ENCODE measurements at regions not wholly inside any gene's neighbourhood (a gene's known extent, or its start where the extent isn't known, plus 50 kb on each side); places are given as distances from the start of the nearest gene placed in this dataset.
A peak's percentile ranks its signal among the peaks of the same experiment; 100 is the strongest.

DNA sequence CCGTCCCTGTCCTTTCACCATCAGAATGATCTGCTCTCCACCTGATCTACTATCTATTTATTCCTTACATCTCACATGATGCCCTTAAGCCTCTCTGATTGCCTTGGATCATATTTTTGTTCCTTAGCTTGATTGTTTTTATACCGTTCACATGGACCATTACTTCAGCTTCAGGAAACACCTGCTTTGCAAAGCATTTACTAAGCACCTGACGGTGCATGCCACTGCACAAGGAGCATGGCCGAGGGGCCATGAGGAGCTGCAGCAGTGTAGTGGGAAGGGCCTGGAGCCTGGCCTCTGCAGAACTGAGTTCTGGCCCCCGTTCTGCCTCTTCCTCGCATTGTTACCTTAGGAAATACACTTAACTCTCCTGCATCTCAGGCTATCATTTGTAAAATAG, 124.1 kb upstream of the NDUFV2 start:
- POLR2A ChIA-PET = no interaction called here
- H3K9me3 ChIP-seq (ENCODE audit: control insufficient read depth in 1 of 2, insufficient read depth in 1 of 2, low read depth in 1 of 2, low read length in 2 of 2) = no peaks in the 10 kb centered on the region; a peak in 1 of 4 replicates
- H3K4me2 ChIP-seq (ENCODE audit: low read length) = no peak overlapping the region
- CTCF ChIA-PET = interaction anchor here (1.6 kb wide), 1 partner anchor 178 kb away, joined by 5 read pairs; no protein-coding TSS in a partner anchor
- no peaks in the 10 kb centered on the region for H3K36me3 ChIP-seq (ENCODE audit: control insufficient read depth in 1 of 2, insufficient read depth in 2 of 2, low read length in 2 of 2)
- H3K27ac ChIP-seq (ENCODE audit: low read depth, low read length) = no peak overlapping the region
- no peak for TF ChIP-seq CBX3 (IDR thresholded peaks at IDR 0.05; ENCODE audit: low read depth)
- no peak for TF ChIP-seq ZNF274 (IDR thresholded peaks at IDR 0.05; ENCODE audit: low read depth, low read length)
- no peak for TF ChIP-seq TCF7L2 (IDR thresholded peaks at IDR 0.05; ENCODE audit: borderline replicate concordance, extremely low read depth, insufficient read depth, insufficient read length)
- no peak for TF ChIP-seq SIN3A (IDR thresholded peaks at IDR 0.05; ENCODE audit: low read depth)
- TF ChIP-seq, protein P1, sequence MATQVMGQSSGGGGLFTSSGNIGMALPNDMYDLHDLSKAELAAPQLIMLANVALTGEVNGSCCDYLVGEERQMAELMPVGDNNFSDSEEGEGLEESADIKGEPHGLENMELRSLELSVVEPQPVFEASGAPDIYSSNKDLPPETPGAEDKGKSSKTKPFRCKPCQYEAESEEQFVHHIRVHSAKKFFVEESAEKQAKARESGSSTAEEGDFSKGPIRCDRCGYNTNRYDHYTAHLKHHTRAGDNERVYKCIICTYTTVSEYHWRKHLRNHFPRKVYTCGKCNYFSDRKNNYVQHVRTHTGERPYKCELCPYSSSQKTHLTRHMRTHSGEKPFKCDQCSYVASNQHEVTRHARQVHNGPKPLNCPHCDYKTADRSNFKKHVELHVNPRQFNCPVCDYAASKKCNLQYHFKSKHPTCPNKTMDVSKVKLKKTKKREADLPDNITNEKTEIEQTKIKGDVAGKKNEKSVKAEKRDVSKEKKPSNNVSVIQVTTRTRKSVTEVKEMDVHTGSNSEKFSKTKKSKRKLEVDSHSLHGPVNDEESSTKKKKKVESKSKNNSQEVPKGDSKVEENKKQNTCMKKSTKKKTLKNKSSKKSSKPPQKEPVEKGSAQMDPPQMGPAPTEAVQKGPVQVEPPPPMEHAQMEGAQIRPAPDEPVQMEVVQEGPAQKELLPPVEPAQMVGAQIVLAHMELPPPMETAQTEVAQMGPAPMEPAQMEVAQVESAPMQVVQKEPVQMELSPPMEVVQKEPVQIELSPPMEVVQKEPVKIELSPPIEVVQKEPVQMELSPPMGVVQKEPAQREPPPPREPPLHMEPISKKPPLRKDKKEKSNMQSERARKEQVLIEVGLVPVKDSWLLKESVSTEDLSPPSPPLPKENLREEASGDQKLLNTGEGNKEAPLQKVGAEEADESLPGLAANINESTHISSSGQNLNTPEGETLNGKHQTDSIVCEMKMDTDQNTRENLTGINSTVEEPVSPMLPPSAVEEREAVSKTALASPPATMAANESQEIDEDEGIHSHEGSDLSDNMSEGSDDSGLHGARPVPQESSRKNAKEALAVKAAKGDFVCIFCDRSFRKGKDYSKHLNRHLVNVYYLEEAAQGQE (IDR thresholded peaks at IDR 0.05; ENCODE audit: low read depth) = no peak
- no peak for TF ChIP-seq FOSL1 (IDR thresholded peaks at IDR 0.05; ENCODE audit: low read depth)
- no peak for TF ChIP-seq JUND (IDR thresholded peaks at IDR 0.05)
- TF ChIP-seq EZH2phosphoT487 (IDR thresholded peaks at IDR 0.05; ENCODE audit: borderline replicate concordance) = no peak
- TF ChIP-seq YY1 (IDR thresholded peaks at IDR 0.05; ENCODE audit: extremely low read depth, insufficient replicate concordance, low read depth, low read length) = no peak
- no peak overlapping the region for H3K9ac ChIP-seq (ENCODE audit: low read length)
- BruUV-seq (replicated peaks) = no TSS peak
- no peaks in the 10 kb centered on the region for H4K20me1 ChIP-seq (ENCODE audit: insufficient read depth)
- ATAC-seq (no peak), DNase-seq (ENCODE audit: low read depth, low spot score) (no peak)
- intact Hi-C loops (cut with micrococcal nuclease) = no loop called here
- no peaks in the 10 kb centered on the region for H3K9me2 ChIP-seq (ENCODE audit: insufficient read depth)
- no peak overlapping the region for H3K4me3 ChIP-seq (replicated peaks in 1 of 2; ENCODE audit: low read depth in 1 of 2, low read length in 2 of 2)
- no peaks in the 10 kb centered on the region for H3K79me2 ChIP-seq (ENCODE audit: insufficient read depth, low read length)
- no peaks in the 10 kb centered on the region for H3K27me3 ChIP-seq (ENCODE audit: insufficient read depth, low read length)
- RAD21 ChIA-PET (ENCODE audit: low non-redundant PET in 1 of 2, low total read pairs in 2 of 2, uncharacterized antibody in 2 of 2, unreplicated experiment in 2 of 2) = interaction anchor here in 1 of 2 experiments (0.6 kb wide), 1 partner anchor 324 kb away, joined by 3 read pairs; no protein-coding TSS in a partner anchor
- H3K4me1 ChIP-seq (ENCODE audit: control insufficient read depth in 1 of 2, insufficient read depth in 2 of 2, low read length in 2 of 2) = peaks cover 0 to 7% of the 10 kb centered on the region in 2 experiments; a peak in 1 of 4 replicates
- H2AFZ ChIP-seq (ENCODE audit: low read depth, low read length, poor library complexity, severe bottlenecking) = peak overlapping the region; percentile 18

Data from HCT116 (cell line).